ENCODE measurements at regions not wholly inside any gene's neighbourhood (a gene's known extent, or its start where the extent isn't known, plus 50 kb on each side); places are given as distances from the start of the nearest gene placed in this dataset.
"Not testable (repeated sequence)": the region's sequence is repeated elsewhere in the genome, so short reads cannot be mapped to it uniquely, and the experiment has no call there.

DNA sequence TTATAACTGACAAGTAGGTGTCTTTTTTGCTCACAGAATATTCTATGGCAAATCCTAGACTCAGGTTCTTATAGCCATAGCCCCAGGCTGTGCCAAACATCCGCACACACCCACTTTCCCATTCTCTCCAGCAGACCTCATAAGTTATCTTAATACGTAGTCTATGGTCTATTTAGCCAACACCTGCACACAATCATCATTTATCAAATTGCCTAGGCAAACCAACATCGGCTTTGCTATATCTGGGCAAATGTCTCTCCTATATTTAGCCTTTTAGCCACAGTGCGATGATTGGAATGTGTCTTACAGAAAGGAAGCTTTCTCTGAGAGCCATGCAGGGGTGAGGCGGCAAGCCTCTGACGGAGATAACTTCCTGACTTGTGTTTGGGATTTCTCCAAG is 128.0 kb downstream of the POTEC start:
- TF ChIP-seq GABPA (IDR thresholded peaks at IDR 0.05; ENCODE audit: borderline replicate concordance, insufficient read depth, low read length); POU5F1 (IDR thresholded peaks at IDR 0.05; ENCODE audit: low read depth, low read length); POLR2AphosphoS5 (IDR thresholded peaks at IDR 0.05; ENCODE audit: low read depth, low read length): not testable (repeated sequence)
- TF ChIP-seq, protein P1, sequence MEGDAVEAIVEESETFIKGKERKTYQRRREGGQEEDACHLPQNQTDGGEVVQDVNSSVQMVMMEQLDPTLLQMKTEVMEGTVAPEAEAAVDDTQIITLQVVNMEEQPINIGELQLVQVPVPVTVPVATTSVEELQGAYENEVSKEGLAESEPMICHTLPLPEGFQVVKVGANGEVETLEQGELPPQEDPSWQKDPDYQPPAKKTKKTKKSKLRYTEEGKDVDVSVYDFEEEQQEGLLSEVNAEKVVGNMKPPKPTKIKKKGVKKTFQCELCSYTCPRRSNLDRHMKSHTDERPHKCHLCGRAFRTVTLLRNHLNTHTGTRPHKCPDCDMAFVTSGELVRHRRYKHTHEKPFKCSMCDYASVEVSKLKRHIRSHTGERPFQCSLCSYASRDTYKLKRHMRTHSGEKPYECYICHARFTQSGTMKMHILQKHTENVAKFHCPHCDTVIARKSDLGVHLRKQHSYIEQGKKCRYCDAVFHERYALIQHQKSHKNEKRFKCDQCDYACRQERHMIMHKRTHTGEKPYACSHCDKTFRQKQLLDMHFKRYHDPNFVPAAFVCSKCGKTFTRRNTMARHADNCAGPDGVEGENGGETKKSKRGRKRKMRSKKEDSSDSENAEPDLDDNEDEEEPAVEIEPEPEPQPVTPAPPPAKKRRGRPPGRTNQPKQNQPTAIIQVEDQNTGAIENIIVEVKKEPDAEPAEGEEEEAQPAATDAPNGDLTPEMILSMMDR (IDR thresholded peaks at IDR 0.05; ENCODE audit: control extremely low read depth in 1 of 3, insufficient read depth in 1 of 3, low read depth in 1 of 3, low read length in 3 of 3): not testable (repeated sequence)

Measured in H1 (cell line).